Neural progenitor cell (in vitro differentiated cells): ENCODE measurements at regions not wholly inside any gene's neighbourhood (a gene's known extent, or its start where the extent isn't known, plus 50 kb on each side); places are given as distances from the start of the nearest gene placed in this dataset.

Experiments used
- EZH2 ChIP-seq: fragments of 200-600 bp; sonication (generic); IDR thresholded peaks from 2 replicates; pipeline ENCODE4 v1.6.1; 2017; ENCODE audit warnings: antibody characterized with exemption, mild to moderate bottlenecking, moderate library complexity
- TF ChIP-seq, protein P1 (sequence below): fragments of 200-600 bp; sonication (generic); IDR thresholded peaks from 2 replicates; pipeline ENCODE4 v1.5.1; 2017; ENCODE audit warnings: antibody characterized with exemption, mild to moderate bottlenecking

- TF ChIP-seq EZH2, result no peak
- TF ChIP-seq, protein P1, sequence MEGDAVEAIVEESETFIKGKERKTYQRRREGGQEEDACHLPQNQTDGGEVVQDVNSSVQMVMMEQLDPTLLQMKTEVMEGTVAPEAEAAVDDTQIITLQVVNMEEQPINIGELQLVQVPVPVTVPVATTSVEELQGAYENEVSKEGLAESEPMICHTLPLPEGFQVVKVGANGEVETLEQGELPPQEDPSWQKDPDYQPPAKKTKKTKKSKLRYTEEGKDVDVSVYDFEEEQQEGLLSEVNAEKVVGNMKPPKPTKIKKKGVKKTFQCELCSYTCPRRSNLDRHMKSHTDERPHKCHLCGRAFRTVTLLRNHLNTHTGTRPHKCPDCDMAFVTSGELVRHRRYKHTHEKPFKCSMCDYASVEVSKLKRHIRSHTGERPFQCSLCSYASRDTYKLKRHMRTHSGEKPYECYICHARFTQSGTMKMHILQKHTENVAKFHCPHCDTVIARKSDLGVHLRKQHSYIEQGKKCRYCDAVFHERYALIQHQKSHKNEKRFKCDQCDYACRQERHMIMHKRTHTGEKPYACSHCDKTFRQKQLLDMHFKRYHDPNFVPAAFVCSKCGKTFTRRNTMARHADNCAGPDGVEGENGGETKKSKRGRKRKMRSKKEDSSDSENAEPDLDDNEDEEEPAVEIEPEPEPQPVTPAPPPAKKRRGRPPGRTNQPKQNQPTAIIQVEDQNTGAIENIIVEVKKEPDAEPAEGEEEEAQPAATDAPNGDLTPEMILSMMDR, result no peak
Measured at GRCh38 chr14:97380539-97380941, 583.4 kb downstream of the VRK1 start.
